SK-N-MC (cell line): ENCODE measurements at regions not wholly inside any gene's neighbourhood (a gene's known extent, or its start where the extent isn't known, plus 50 kb on each side); places are given as distances from the start of the nearest gene placed in this dataset.

ENCODE experiments used
- EZH2 ChIP-seq: fragments of 200-600 bp; sonication (generic); IDR thresholded peaks from one replicate; pipeline ENCODE4 v1.6.1; 2017; ENCODE audit warnings: antibody characterized with exemption
- FOXP2 ChIP-seq: optimal IDR thresholded peaks from 2 replicates; pipeline ENCODE3; 2011; ENCODE audit warnings: mild to moderate bottlenecking, moderate library complexity; ENCODE audit not compliant: insufficient read depth; ENCODE audit errors: extremely low read length, control extremely low read depth
- POLR2AphosphoS5 ChIP-seq: IDR thresholded peaks from 2 replicates; pipeline ENCODE4 v1.6.1; 2012; ENCODE audit warnings: mild to moderate bottlenecking, low read depth, low read length, borderline replicate concordance

GRCh38 chr7:153887749-153888569 lies 164.2 kb upstream of the DPP6 start:
- no peak for TF ChIP-seq POLR2AphosphoS5
- TF ChIP-seq EZH2, result no peak
- TF ChIP-seq FOXP2, result no peak
